HUES48 (cell line): ENCODE measurements at regions not wholly inside any gene's neighbourhood (a gene's known extent, or its start where the extent isn't known, plus 50 kb on each side); places are given as distances from the start of the nearest gene placed in this dataset.
"Not testable (repeated sequence)": the region's sequence is repeated elsewhere in the genome, so short reads cannot be mapped to it uniquely, and the experiment has no call there.

Experiments
- H3K27ac ChIP-seq: one replicate; pipeline ENCODE4 v1.7.0; 2013; ENCODE audit warnings: low read depth, low read length, inconsistent platforms
- H3K27me3 ChIP-seq: 2 replicates; pipeline ENCODE4 v1.6.1; 2013; ENCODE audit warnings: mild to moderate bottlenecking, low read length; ENCODE audit not compliant: control insufficient read depth, insufficient read depth
- H3K36me3 ChIP-seq: 2 replicates; pipeline ENCODE4 v1.6.1; 2013; ENCODE audit warnings: low read length; ENCODE audit not compliant: control insufficient read depth, insufficient read depth
- H3K4me1 ChIP-seq: 2 replicates; pipeline ENCODE4 v1.6.1; 2013; ENCODE audit warnings: mild to moderate bottlenecking, low read length; ENCODE audit not compliant: control insufficient read depth, insufficient read depth
- H3K4me3 ChIP-seq: 2 replicates; pipeline ENCODE4 v1.5.1; 2013; ENCODE audit warnings: mild to moderate bottlenecking, low read depth, low read length
- H3K9ac ChIP-seq: 2 replicates; pipeline ENCODE4 v1.6.1; 2013; ENCODE audit warnings: mild to moderate bottlenecking, low read depth, low read length, moderate library complexity
- H3K9me3 ChIP-seq: 2 replicates; pipeline ENCODE4 v1.6.1; 2013; ENCODE audit warnings: low read length; ENCODE audit not compliant: control insufficient read depth, insufficient read depth

GRCh38 chr1:238346340-238346739 lies 455.6 kb upstream of the ZP4 start:
- Histone ChIP-seq H3K4me3 (no peak overlapping the region), H3K27me3 (no peaks in the 10 kb centered on the region), H3K36me3 (no peaks in the 10 kb centered on the region), H3K9ac (no peak overlapping the region), H3K4me1 (no peaks in the 10 kb centered on the region), H3K27ac (no peak overlapping the region), H3K9me3 (0 out of 2 replicates have a peak, but pooled peaks cover 5% of the 10 kb centered on the region)

GRCh38 chr1:238345837-238346236 lies 455.1 kb upstream of the ZP4 start:
- Histone ChIP-seq H3K4me3 (no peak overlapping the region), H3K9me3 (0 out of 2 replicates have a peak, but pooled peaks cover 5% of the 10 kb centered on the region), H3K4me1 (no peaks in the 10 kb centered on the region), H3K9ac (no peak overlapping the region), H3K36me3 (no peaks in the 10 kb centered on the region), H3K27me3 (no peaks in the 10 kb centered on the region), H3K27ac (no peak overlapping the region)

DNA sequence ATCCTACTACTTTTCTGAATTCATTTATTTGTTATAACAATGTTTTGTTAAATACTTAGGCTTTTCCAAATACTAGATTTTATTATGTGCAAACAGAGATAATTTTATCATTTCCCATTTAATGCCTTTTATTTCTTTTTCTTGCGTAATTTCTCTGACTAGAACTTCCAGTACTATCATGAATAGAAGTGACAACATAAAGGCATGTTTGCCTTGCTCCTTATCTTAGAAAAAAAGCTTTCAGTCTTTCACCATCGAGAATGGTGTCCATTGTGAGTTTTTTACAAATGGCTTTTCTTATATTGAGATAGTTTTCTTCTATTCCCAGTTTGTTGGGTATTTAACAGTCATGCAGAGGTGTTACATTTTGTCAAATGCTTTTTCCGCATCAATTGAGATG lies 453.1 kb upstream of the ZP4 start:
- no peak overlapping the region for H3K27ac ChIP-seq
- no peaks in the 10 kb centered on the region for H3K27me3 ChIP-seq
- no peak overlapping the region for H3K9ac ChIP-seq
- 0 out of 2 replicates have a peak, but pooled peaks cover 5% of the 10 kb centered on the region for H3K9me3 ChIP-seq
- no peak overlapping the region for H3K4me3 ChIP-seq
- H3K36me3 ChIP-seq = no peaks in the 10 kb centered on the region
- H3K4me1 ChIP-seq = no peaks in the 10 kb centered on the region

DNA sequence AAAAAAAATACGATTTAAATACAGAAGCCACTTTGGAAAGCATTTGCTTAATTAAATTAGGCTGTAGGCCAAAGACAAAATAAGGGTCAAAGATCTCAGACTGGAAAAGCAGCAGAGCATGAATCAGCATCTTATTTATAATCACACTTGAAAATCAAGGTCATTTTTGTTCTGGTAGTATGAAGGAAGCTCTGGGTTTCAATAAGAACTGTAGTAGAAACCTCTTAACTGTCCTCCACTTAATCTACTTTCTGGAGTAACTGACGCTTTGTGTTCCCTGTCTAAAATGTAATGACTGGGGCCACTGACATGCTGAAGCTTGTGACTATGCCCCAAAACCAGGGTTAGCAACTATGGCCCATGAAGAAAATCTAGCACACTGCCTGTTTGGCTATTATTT lies 450.7 kb upstream of the ZP4 start:
- no peak overlapping the region for H3K27ac ChIP-seq

GRCh38 chr1:238340989-238341388 lies 450.3 kb upstream of the ZP4 start:
- Histone ChIP-seq H3K4me3 (no peak overlapping the region), H3K9ac (no peak overlapping the region), H3K27me3 (no peaks in the 10 kb centered on the region), H3K4me1 (no peaks in the 10 kb centered on the region), H3K27ac (no peak overlapping the region), H3K9me3 (no peaks in the 10 kb centered on the region), H3K36me3 (no peaks in the 10 kb centered on the region)

More for the DNA sequence above, 450.7 kb upstream of the ZP4 start:
- Histone ChIP-seq H3K4me3 (no peak overlapping the region), H3K9me3 (0 out of 2 replicates have a peak, but pooled peaks cover 1% of the 10 kb centered on the region), H3K4me1 (no peaks in the 10 kb centered on the region), H3K36me3 (no peaks in the 10 kb centered on the region), H3K9ac (no peak overlapping the region), H3K27me3 (no peaks in the 10 kb centered on the region)

- Histone ChIP-seq H3K27ac (no peak overlapping the region), H3K9ac (no peak overlapping the region), H3K27me3 (no peaks in the 10 kb centered on the region), H3K9me3 (no peaks in the 10 kb centered on the region), H3K36me3 (no peaks in the 10 kb centered on the region), H3K4me3 (no peak overlapping the region), H3K4me1 (no peaks in the 10 kb centered on the region)
Observed at GRCh38 chr1:238336531-238336930, 445.8 kb upstream of the ZP4 start.

DNA sequence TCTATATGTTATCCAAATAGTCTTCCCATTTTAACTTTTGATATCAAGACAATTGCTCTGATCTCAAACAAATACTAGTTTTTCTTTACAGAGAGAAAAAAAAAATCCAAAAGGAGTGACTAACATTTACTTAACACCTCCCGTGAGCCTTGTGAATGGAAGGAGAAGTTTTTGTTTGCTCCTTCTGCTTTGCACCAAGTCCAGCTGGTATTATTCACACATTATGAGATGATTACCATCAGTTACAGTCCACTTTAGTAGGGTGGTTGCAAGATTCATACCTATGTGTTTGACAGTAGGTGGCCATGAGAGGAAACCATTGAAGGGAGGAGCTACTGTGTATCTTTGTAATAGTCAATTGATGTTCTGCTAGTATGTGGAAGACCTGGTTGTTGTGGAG lies 443.4 kb upstream of the ZP4 start:
- Histone ChIP-seq H3K4me1 (no peaks in the 10 kb centered on the region), H3K4me3 (no peak overlapping the region), H3K9me3 (no peaks in the 10 kb centered on the region), H3K9ac (no peak overlapping the region), H3K27ac (no peak overlapping the region), H3K27me3 (no peaks in the 10 kb centered on the region), H3K36me3 (no peaks in the 10 kb centered on the region)

DNA sequence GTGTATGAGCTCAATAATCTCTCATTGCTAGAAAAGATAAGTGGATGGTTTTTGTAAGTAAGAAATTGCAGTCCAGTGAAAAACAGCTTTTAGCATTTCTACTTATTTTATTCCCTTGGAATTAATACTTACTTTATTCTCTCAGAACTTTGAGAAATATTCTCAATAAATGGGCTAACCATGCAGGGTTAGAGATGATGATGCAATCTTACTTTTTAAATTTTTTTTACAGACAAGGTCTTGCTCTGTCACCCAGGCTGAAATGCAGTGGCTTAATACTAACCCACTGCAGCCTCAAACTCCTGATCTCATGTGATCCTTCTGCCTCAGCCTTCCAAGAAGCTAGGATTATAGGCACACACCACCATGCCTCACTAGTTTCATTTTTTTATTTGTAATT lies 440.8 kb upstream of the ZP4 start:
- H3K9ac ChIP-seq = no peak overlapping the region
- H3K9me3 ChIP-seq = peaks cover 4% of the 10 kb centered on the region; the same call in 1 of the 2 replicates
- H3K36me3 ChIP-seq = no peaks in the 10 kb centered on the region

GRCh38 chr1:238329671-238330070 lies 438.9 kb upstream of the ZP4 start:
- H3K4me1 ChIP-seq = no peaks in the 10 kb centered on the region
- H3K36me3 ChIP-seq = no peaks in the 10 kb centered on the region
- no peak overlapping the region for H3K27ac ChIP-seq
- peaks cover 4% of the 10 kb centered on the region; the same call in 1 of the 2 replicates for H3K9me3 ChIP-seq
- no peaks in the 10 kb centered on the region for H3K27me3 ChIP-seq
- H3K9ac ChIP-seq = no peak overlapping the region
- H3K4me3 ChIP-seq = no peak overlapping the region

More for the DNA sequence above, 440.8 kb upstream of the ZP4 start:
- Histone ChIP-seq H3K27ac (no peak overlapping the region), H3K4me1 (no peaks in the 10 kb centered on the region), H3K4me3 (no peak overlapping the region), H3K27me3 (no peaks in the 10 kb centered on the region)

DNA sequence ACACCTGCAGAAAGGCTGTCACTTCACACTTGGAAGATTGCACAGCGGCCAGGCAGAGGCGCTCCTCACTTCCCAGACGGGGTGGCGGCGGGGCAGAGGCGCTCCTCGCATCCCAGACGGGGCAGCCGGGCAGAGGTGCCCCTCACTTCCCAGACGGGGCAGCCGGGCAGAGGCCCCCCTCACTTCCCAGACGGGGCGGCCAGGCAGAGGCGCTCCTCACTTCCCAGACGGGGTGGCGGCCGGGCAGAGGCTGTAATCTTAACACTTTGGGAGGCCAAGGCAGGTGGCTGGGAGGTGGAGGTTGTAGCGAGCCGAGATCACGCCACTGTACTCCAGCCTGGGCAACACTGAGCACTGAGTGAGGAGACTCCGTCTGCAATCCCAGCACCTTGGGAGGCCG lies 436.3 kb upstream of the ZP4 start:
- H3K9me3 ChIP-seq, H3K27ac ChIP-seq, H3K4me3 ChIP-seq, H3K36me3 ChIP-seq, H3K27me3 ChIP-seq, H3K4me1 ChIP-seq, H3K9ac ChIP-seq: not testable (repeated sequence)

- not testable (repeated sequence) for H3K4me1 ChIP-seq, H3K36me3 ChIP-seq, H3K9me3 ChIP-seq, H3K27me3 ChIP-seq, H3K9ac ChIP-seq, H3K27ac ChIP-seq, H3K4me3 ChIP-seq
Observed at GRCh38 chr1:238326479-238326878, 435.8 kb upstream of the ZP4 start.
